ENCODE measurements at regions not wholly inside any gene's neighbourhood (a gene's known extent, or its start where the extent isn't known, plus 50 kb on each side); places are given as distances from the start of the nearest gene placed in this dataset.

DNA sequence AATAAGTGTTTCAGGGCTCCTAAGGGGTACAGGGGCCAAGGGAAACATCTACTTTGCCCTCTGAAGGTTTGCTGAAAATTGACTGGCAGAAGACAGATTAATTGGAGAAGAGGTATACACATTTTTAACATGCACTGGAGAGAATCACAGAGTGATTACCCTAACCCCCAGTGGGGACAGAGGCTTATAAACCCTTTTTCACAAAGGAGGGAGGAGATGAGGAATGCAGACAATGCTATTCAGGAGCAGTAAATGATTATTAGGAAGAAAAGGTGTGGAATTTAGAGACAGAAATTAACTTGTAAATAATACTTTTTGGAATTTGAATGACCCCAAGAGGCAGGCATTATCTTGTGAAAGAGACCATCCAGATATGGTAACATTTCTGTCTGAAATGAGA, 582.4 kb upstream of the B3GAT1 start:
- TF ChIP-seq RAD21 (IDR thresholded peaks at IDR 0.05 in 1 of 2, conservative IDR thresholded peaks at IDR 0.05 in 1 of 2; ENCODE audit: low read depth in 2 of 2, low read length in 2 of 2) (no peak), TAF1 (IDR thresholded peaks at IDR 0.05; ENCODE audit: low read depth, low read length) (no peak), EZH2 (IDR thresholded peaks at IDR 0.05; ENCODE audit: low read depth, low read length, severe bottlenecking) (no peak), POLR2A (IDR thresholded peaks at IDR 0.05; ENCODE audit: control extremely low read depth in 1 of 2, low read depth in 2 of 2, low read length in 2 of 2) (no peak), RFX5 (IDR thresholded peaks at IDR 0.05; ENCODE audit: borderline replicate concordance, low read depth, low read length) (no peak), YY1 (IDR thresholded peaks at IDR 0.05; ENCODE audit: low read depth, low read length) (no peak), EP300 (IDR thresholded peaks at IDR 0.05; ENCODE audit: borderline replicate concordance in 1 of 2, low read depth in 2 of 2, low read length in 2 of 2) (no peak)
- TF ChIP-seq, protein P1, sequence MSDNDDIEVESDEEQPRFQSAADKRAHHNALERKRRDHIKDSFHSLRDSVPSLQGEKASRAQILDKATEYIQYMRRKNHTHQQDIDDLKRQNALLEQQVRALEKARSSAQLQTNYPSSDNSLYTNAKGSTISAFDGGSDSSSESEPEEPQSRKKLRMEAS (IDR thresholded peaks at IDR 0.05), result no peak
- TF ChIP-seq, protein P2, sequence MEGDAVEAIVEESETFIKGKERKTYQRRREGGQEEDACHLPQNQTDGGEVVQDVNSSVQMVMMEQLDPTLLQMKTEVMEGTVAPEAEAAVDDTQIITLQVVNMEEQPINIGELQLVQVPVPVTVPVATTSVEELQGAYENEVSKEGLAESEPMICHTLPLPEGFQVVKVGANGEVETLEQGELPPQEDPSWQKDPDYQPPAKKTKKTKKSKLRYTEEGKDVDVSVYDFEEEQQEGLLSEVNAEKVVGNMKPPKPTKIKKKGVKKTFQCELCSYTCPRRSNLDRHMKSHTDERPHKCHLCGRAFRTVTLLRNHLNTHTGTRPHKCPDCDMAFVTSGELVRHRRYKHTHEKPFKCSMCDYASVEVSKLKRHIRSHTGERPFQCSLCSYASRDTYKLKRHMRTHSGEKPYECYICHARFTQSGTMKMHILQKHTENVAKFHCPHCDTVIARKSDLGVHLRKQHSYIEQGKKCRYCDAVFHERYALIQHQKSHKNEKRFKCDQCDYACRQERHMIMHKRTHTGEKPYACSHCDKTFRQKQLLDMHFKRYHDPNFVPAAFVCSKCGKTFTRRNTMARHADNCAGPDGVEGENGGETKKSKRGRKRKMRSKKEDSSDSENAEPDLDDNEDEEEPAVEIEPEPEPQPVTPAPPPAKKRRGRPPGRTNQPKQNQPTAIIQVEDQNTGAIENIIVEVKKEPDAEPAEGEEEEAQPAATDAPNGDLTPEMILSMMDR (IDR thresholded peaks at IDR 0.05; ENCODE audit: control extremely low read depth in 1 of 3, insufficient read depth in 1 of 3, low read depth in 1 of 3, low read length in 3 of 3), result no peak
- TF ChIP-seq, protein P3, sequence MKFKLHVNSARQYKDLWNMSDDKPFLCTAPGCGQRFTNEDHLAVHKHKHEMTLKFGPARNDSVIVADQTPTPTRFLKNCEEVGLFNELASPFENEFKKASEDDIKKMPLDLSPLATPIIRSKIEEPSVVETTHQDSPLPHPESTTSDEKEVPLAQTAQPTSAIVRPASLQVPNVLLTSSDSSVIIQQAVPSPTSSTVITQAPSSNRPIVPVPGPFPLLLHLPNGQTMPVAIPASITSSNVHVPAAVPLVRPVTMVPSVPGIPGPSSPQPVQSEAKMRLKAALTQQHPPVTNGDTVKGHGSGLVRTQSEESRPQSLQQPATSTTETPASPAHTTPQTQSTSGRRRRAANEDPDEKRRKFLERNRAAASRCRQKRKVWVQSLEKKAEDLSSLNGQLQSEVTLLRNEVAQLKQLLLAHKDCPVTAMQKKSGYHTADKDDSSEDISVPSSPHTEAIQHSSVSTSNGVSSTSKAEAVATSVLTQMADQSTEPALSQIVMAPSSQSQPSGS (IDR thresholded peaks at IDR 0.05; ENCODE audit: low read length), result no peak
